AG04450 (cell line): ENCODE measurements at regions not wholly inside any gene's neighbourhood (a gene's known extent, or its start where the extent isn't known, plus 50 kb on each side); places are given as distances from the start of the nearest gene placed in this dataset.

Source experiments
- CTCF ChIA-PET: fragments of 300-600, 350-600 bp; formaldehyde crosslinking; extraction: SDS; loops from one replicate; lab custom pipeline; 2022; ENCODE audit warnings: antibody characterized with exemption, inconsistent platforms; lab: Charles Lee
- POLR2A ChIA-PET: fragments of 350-600 bp; formaldehyde crosslinking; extraction: SDS; loops from one replicate; lab custom pipeline; 2021; ENCODE audit warnings: antibody characterized with exemption, inconsistent platforms; lab: Yijun Ruan, JAX
- DNase-seq: peaks from one replicate; pipeline ENCODE4 v3.0.0-alpha.2; 2011; ENCODE audit warnings: low read depth, low spot score
- H3K27ac ChIP-seq: one replicate; pipeline ENCODE4 v1.5.1; 2012; ENCODE audit warnings: low read depth, low read length, control low read depth
- H3K27me3 ChIP-seq: one replicate; pipeline ENCODE4 v1.6.0; 2012; ENCODE audit warnings: low read length; ENCODE audit not compliant: control insufficient read depth, insufficient read depth
- H3K4me3 ChIP-seq: 2 replicates; pipeline ENCODE4 v1.5.1; 2011; ENCODE audit warnings: mild to moderate bottlenecking, low read depth, low read length, control low read depth
- H3K9me3 ChIP-seq: 2 replicates; pipeline ENCODE4 v1.5.1; 2012; ENCODE audit warnings: low read length; ENCODE audit not compliant: control insufficient read depth, insufficient read depth
- TF ChIP-seq, protein P1 (sequence below): IDR thresholded peaks from 2 replicates; pipeline ENCODE4 v1.5.1; 2011; ENCODE audit warnings: low read depth, low read length, control low read depth, inconsistent platforms

DNA sequence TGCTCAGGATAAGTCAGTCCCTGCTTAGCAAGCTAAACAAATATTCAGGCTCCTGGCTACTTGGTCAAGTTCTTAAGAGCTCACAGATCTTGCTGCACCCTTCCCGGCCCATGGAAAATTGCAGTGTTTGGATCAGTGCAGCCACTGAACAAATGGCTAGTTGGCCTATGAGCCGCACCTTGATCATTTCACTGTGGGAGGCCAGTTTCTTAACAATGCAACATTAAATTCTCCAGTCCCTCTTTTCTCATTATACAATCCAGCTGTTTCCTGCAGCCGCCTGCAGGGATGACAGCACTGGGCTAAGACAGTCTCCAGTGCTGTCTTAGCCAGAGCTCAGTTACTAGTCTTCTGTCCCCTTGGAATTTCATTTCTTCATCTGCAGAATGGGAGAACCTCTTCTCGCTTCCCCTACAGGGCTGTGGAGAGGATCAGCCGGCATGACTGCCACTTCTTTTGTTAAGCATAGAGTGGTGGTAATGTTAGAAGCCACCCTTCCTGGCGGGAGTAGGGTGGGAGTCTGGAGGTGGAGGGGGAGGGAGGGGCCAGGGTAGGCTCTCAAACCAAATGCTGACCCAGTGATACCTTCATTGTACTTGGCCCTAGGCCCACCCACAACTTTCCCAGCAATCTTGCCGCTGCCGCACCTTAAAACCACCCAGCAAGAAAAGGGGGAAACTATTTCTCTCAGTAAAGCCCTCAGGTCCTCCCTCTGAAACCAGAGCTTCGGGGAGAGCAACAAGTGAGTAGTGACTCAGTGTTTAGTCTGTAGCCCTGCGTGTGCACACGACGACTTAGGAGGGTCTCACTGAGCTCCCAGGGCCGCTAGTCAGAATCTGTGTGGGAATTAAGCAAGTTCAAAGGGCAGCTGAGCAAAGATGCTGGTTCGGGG is 145.7 kb downstream of the NUAK1 start:
- ChIA-PET POLR2A (interaction anchor here (0.9 to 2.2 kb wide), 4 partner anchors 9 to 134 kb away, joined by 3 to 10 read pairs (median 4); no protein-coding TSS in a partner anchor), CTCF (no interaction called here)
- H3K27ac ChIP-seq, result peak overlapping the region; percentile 52
- peaks cover 4% of the 10 kb centered on the region; the same call in 1 of the 2 replicates for H3K9me3 ChIP-seq
- no peak for DNase-seq
- no peak overlapping the region for H3K4me3 ChIP-seq
- H3K27me3 ChIP-seq, result no peaks in the 10 kb centered on the region
- TF ChIP-seq, protein P1, sequence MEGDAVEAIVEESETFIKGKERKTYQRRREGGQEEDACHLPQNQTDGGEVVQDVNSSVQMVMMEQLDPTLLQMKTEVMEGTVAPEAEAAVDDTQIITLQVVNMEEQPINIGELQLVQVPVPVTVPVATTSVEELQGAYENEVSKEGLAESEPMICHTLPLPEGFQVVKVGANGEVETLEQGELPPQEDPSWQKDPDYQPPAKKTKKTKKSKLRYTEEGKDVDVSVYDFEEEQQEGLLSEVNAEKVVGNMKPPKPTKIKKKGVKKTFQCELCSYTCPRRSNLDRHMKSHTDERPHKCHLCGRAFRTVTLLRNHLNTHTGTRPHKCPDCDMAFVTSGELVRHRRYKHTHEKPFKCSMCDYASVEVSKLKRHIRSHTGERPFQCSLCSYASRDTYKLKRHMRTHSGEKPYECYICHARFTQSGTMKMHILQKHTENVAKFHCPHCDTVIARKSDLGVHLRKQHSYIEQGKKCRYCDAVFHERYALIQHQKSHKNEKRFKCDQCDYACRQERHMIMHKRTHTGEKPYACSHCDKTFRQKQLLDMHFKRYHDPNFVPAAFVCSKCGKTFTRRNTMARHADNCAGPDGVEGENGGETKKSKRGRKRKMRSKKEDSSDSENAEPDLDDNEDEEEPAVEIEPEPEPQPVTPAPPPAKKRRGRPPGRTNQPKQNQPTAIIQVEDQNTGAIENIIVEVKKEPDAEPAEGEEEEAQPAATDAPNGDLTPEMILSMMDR, result no peak

DNA sequence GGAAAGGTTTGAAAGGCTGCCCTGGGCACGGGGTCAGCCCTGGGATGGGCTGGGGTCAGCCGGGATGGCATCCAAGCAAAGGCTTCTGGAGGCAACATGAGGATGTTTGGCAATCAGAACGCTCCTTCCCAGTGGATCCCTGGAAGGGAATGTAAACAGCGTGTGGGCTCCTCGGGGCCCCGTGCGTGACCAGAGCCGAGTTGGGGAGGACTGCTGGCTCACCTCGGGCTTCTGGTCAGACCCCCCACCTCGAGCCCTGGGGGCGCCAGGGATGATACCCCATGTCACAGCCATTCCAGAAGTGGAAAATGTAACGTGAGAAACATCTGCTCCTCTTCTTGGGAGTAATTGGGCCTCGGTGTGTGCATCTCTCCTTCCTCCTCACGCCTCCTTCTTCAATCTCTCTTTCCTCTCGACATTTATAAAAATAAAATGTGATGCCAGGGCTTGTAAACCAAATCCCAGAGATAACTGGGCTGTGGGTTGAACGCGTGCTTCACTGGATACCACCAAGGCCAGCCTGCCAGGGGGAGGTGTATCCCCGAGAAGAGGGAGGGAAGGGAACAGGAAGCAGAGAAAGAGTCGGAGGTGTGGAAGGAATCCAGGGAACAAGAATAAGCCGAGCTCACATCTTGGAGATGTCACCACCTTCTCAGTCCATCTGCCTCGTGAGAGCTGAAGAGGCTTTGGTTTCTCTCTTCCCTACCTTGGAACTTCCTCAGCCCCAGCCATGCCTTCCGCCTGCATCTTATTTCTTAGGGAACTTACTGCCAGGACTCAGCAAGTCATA is 144.8 kb downstream of the NUAK1 start:
- POLR2A ChIA-PET, result interaction anchor here (1.1 to 2.2 kb wide), 3 partner anchors 10 to 133 kb away, joined by 3 to 10 read pairs (median 5); no protein-coding TSS in a partner anchor
- H3K27me3 ChIP-seq, result no peaks in the 10 kb centered on the region
- H3K27ac ChIP-seq, result peak overlapping the region; percentile 31
- DNase-seq, result no peak
- no peak overlapping the region for H3K4me3 ChIP-seq
- H3K9me3 ChIP-seq, result peaks cover 4% of the 10 kb centered on the region; the same call in 1 of the 2 replicates
- CTCF ChIA-PET, result no interaction called here
- TF ChIP-seq, protein P1, result no peak

DNA sequence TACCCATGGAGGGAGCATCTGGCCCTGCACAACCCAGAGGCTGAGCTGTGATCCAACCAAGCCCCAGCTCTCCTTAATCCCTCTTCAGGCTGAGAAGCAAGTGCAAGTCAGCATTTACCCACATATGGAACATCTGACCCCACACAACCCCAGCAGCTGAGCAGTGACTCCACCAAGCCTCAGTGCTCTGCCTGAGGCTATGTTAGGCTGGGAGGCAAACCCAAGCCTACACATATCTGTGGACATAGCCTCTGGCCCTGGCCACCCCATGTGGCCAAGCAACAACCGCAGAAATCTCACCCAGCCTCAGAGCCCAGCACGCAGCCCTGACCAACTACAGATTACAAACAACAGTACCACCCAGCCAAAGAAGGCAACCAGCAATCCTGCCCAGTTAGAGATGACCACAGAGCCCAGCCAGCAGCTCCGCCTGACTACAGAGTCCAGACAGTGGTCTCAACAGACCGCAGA is 142.8 kb downstream of the NUAK1 start:
- Histone ChIP-seq H3K27ac (no peak overlapping the region), H3K27me3 (no peaks in the 10 kb centered on the region), H3K4me3 (no peak overlapping the region), H3K9me3 (peaks cover 4% of the 10 kb centered on the region; the same call in 1 of the 2 replicates)
- TF ChIP-seq, protein P1, result no peak
- CTCF ChIA-PET, result no interaction called here
- DNase-seq, result no peak
- POLR2A ChIA-PET, result no interaction called here

DNA sequence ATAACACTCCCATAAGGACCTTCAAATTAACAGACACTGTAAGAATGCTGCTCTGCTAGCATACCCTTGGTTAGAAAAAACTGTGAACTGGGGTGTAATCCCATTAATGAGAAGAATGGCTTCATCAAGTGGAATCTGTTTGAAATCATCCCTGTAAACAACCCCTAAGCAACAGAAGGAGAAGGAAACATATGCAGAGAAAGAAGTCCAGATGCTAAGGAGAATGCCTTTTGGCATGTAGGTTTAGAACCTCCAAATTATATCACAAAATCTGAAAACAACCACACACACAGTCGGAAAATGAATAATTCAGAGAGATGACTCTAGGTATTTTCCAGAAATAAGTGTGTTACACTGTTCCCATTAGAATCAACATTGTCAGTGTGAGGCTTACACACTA is 140.2 kb downstream of the NUAK1 start:
- H3K27me3 ChIP-seq, result no peaks in the 10 kb centered on the region
- H3K4me3 ChIP-seq, result no peak overlapping the region
- no peak overlapping the region for H3K27ac ChIP-seq
- DNase-seq, result no peak
- TF ChIP-seq, protein P1, result no peak
- ChIA-PET CTCF (no interaction called here), POLR2A (no interaction called here)
- H3K9me3 ChIP-seq, result peaks cover 3% of the 10 kb centered on the region; the same call in 1 of the 2 replicates
